OCI-LY1 (cell line): ENCODE measurements at regions not wholly inside any gene's neighbourhood (a gene's known extent, or its start where the extent isn't known, plus 50 kb on each side); places are given as distances from the start of the nearest gene placed in this dataset.

Experiments used
- H2AFZ ChIP-seq: fragments of 200-600 bp; sonication (generic), shearing (Covaris generic); 2 replicates; pipeline ENCODE4 v1.6.0; 2014; ENCODE audit warnings: antibody characterized with exemption, mild to moderate bottlenecking, low read length
- H3F3A ChIP-seq: fragments of 200-600 bp; sonication (generic), shearing (Covaris generic); 2 replicates; pipeline ENCODE4 v1.6.0; 2014; ENCODE audit warnings: mild to moderate bottlenecking, antibody characterized with exemption, low read length, moderate library complexity; ENCODE audit not compliant: insufficient read depth
- H3K27ac ChIP-seq: fragments of 200-600 bp; sonication (generic); 2 replicates; pipeline ENCODE4 v1.5.1; 2014; ENCODE audit warnings: low read length, mixed run types, mild to moderate bottlenecking, low read depth; ENCODE audit not compliant: poor library complexity, severe bottlenecking
- H3K27me3 ChIP-seq: fragments of 200-600 bp; sonication (generic); 2 replicates; pipeline ENCODE4 v1.6.0; 2014; ENCODE audit warnings: antibody characterized with exemption, mild to moderate bottlenecking, low read length, moderate library complexity; ENCODE audit not compliant: insufficient read depth
- H3K36me3 ChIP-seq: fragments of 200-600 bp; sonication (generic); 2 replicates; pipeline ENCODE4 v1.6.1; 2014; ENCODE audit warnings: mild to moderate bottlenecking, antibody characterized with exemption, low read length, moderate library complexity, mixed read lengths; ENCODE audit not compliant: insufficient read depth
- H3K4me1 ChIP-seq: fragments of 200-600 bp; sonication (generic); 2 replicates; pipeline ENCODE4 v1.5.1; 2014; ENCODE audit warnings: mild to moderate bottlenecking, low read length, moderate library complexity; ENCODE audit not compliant: insufficient read depth, severe bottlenecking
- H3K4me2 ChIP-seq: fragments of 200-600 bp; sonication (generic), shearing (Covaris generic); 2 replicates; pipeline ENCODE4 v1.6.1; 2014; ENCODE audit warnings: low read length
- H3K4me3 ChIP-seq: fragments of 200-600 bp; sonication (generic); 2 replicates; pipeline ENCODE4 v1.5.1; 2014; ENCODE audit warnings: low read length, low read depth, mild to moderate bottlenecking, mixed read lengths; ENCODE audit not compliant: poor library complexity, severe bottlenecking
- H3K79me2 ChIP-seq: fragments of 200-600 bp; shearing (Covaris generic); 2 replicates; pipeline ENCODE4 v1.6.1; 2016; ENCODE audit warnings: mixed run types, low read length, mixed read lengths; ENCODE audit not compliant: insufficient read depth
- H3K9ac ChIP-seq: fragments of 200-600 bp; sonication (generic), shearing (Covaris generic); 2 replicates; pipeline ENCODE4 v1.6.1; 2014; ENCODE audit warnings: mild to moderate bottlenecking, low read length, mixed read lengths
- H3K9me2 ChIP-seq: fragments of 200-600 bp; sonication (generic), shearing (Covaris generic); 2 replicates; pipeline ENCODE4 v1.6.1; 2014; ENCODE audit warnings: low read depth, mild to moderate bottlenecking, low read length, mixed read lengths
- H3K9me3 ChIP-seq: fragments of 200-600 bp; shearing (Covaris generic); 2 replicates; pipeline ENCODE4 v1.6.1; 2014; ENCODE audit warnings: low read length, mixed read lengths
- H4K20me1 ChIP-seq: fragments of 200-600 bp; sonication (generic), shearing (Covaris generic); 2 replicates; pipeline ENCODE4 v1.6.0; 2016; ENCODE audit warnings: mild to moderate bottlenecking, low read length; ENCODE audit not compliant: insufficient read depth
- CTCF ChIP-seq: fragments of 200-600 bp; sonication (generic), shearing (Covaris generic); IDR thresholded peaks from 2 replicates; pipeline ENCODE4 v1.5.1; 2017; ENCODE audit warnings: mild to moderate bottlenecking, antibody characterized with exemption, low read length, moderate library complexity, mixed read lengths
- EZH2 ChIP-seq: fragments of 200-600 bp; sonication (generic), shearing (Covaris generic); IDR thresholded peaks from 2 replicates; pipeline ENCODE4 v1.8.0; 2017; ENCODE audit warnings: borderline replicate concordance, mixed run types, mild to moderate bottlenecking, antibody characterized with exemption, low read length, moderate library complexity, mixed read lengths

- no peak overlapping the region for H3K4me3 ChIP-seq
- no peak overlapping the region for H3K27ac ChIP-seq
- H3K79me2 ChIP-seq: no peaks in the 10 kb centered on the region
- H3K4me1 ChIP-seq: no peaks in the 10 kb centered on the region
- H3K9me2 ChIP-seq: no peaks in the 10 kb centered on the region
- H4K20me1 ChIP-seq: no peaks in the 10 kb centered on the region
- no peaks in the 10 kb centered on the region; the same call in 1 of the 2 replicates for H3F3A ChIP-seq
- no peak for TF ChIP-seq EZH2
- no peak for TF ChIP-seq CTCF
- H3K27me3 ChIP-seq: no peaks in the 10 kb centered on the region
- H2AFZ ChIP-seq: no peak overlapping the region
- H3K4me2 ChIP-seq: no peak overlapping the region
- no peaks in the 10 kb centered on the region for H3K36me3 ChIP-seq
- H3K9me3 ChIP-seq: no peaks in the 10 kb centered on the region
- no peak overlapping the region for H3K9ac ChIP-seq
Observed at GRCh38 chr6:14746139-14746837, 499.6 kb upstream of the JARID2 start.

- Histone ChIP-seq H3K27ac (no peak overlapping the region), H3K27me3 (no peaks in the 10 kb centered on the region), H3F3A (no peaks in the 10 kb centered on the region; the same call in 1 of the 2 replicates), H3K4me2 (no peak overlapping the region), H3K9me2 (no peaks in the 10 kb centered on the region), H3K9ac (no peak overlapping the region), H3K79me2 (no peaks in the 10 kb centered on the region), H3K9me3 (no peaks in the 10 kb centered on the region), H3K4me1 (no peaks in the 10 kb centered on the region), H2AFZ (no peak overlapping the region), H3K36me3 (no peaks in the 10 kb centered on the region), H4K20me1 (no peaks in the 10 kb centered on the region), H3K4me3 (no peak overlapping the region)
- TF ChIP-seq CTCF (no peak), EZH2 (no peak)
Observed at GRCh38 chr6:14747881-14748520, 497.9 kb upstream of the JARID2 start.

- no peak overlapping the region for H2AFZ ChIP-seq
Observed at GRCh38 chr6:14748679-14749078, 497.2 kb upstream of the JARID2 start.

More at GRCh38 chr6:14748679-14749078, 497.2 kb upstream of the JARID2 start:
- Histone ChIP-seq H3K27me3 (no peaks in the 10 kb centered on the region), H3K79me2 (no peaks in the 10 kb centered on the region), H3F3A (no peaks in the 10 kb centered on the region; the same call in 1 of the 2 replicates), H3K4me2 (no peak overlapping the region), H4K20me1 (no peaks in the 10 kb centered on the region), H3K9me2 (no peaks in the 10 kb centered on the region), H3K27ac (no peak overlapping the region), H3K36me3 (no peaks in the 10 kb centered on the region), H3K4me3 (no peak overlapping the region), H3K4me1 (no peaks in the 10 kb centered on the region), H3K9ac (no peak overlapping the region), H3K9me3 (no peaks in the 10 kb centered on the region)
- TF ChIP-seq EZH2 (no peak), CTCF (no peak)
